ENCODE measurements at regions not wholly inside any gene's neighbourhood (a gene's known extent, or its start where the extent isn't known, plus 50 kb on each side); places are given as distances from the start of the nearest gene placed in this dataset.

DNA sequence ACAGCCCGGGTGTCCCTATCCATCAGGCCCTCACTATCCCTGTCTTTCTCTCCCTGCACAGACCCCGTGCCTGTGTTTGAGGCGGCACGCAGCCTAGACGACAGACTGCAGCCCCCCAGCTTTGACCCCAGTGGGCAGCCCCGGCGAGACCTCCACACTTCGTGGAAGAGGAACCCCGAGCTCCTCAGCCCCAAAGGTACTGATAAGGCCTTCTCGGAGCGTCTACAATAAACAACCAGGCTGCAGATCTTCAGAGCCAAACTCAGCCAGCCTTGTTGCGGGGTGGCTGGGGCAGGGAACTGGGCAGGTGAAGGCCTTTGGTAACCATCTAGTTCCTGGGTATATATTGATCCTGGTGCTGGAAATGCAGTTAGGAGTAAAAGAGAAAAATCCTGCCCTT, 77.5 kb downstream of the PHETA1 start:
- H3K4me3 ChIP-seq: no peak overlapping the region
- no peaks in the 10 kb centered on the region for H3K9me3 ChIP-seq (ENCODE audit: low read depth)
- H3K27ac ChIP-seq: no peak overlapping the region
- H3K79me2 ChIP-seq: no peaks in the 10 kb centered on the region
- no peaks in the 10 kb centered on the region for H3K9me2 ChIP-seq (replicated peaks; ENCODE audit: insufficient read depth)
- no peak for DNase-seq (ENCODE audit: low spot score)
- no peaks in the 10 kb centered on the region for H3K36me3 ChIP-seq (replicated peaks; ENCODE audit: insufficient read depth, low read depth)
- H4K20me1 ChIP-seq (ENCODE audit: insufficient read depth, poor library complexity, severe bottlenecking): no peaks in the 10 kb centered on the region
- no peak overlapping the region for H2AFZ ChIP-seq
- H3K27me3 ChIP-seq: no peaks in the 10 kb centered on the region
- no peak overlapping the region for H3K4me2 ChIP-seq
- no peak for TF ChIP-seq EZH2phosphoT487 (IDR thresholded peaks at IDR 0.05; ENCODE audit: low read depth, severe bottlenecking, unreplicated experiment)
- TF ChIP-seq, protein P1, sequence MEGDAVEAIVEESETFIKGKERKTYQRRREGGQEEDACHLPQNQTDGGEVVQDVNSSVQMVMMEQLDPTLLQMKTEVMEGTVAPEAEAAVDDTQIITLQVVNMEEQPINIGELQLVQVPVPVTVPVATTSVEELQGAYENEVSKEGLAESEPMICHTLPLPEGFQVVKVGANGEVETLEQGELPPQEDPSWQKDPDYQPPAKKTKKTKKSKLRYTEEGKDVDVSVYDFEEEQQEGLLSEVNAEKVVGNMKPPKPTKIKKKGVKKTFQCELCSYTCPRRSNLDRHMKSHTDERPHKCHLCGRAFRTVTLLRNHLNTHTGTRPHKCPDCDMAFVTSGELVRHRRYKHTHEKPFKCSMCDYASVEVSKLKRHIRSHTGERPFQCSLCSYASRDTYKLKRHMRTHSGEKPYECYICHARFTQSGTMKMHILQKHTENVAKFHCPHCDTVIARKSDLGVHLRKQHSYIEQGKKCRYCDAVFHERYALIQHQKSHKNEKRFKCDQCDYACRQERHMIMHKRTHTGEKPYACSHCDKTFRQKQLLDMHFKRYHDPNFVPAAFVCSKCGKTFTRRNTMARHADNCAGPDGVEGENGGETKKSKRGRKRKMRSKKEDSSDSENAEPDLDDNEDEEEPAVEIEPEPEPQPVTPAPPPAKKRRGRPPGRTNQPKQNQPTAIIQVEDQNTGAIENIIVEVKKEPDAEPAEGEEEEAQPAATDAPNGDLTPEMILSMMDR (IDR thresholded peaks at IDR 0.05; ENCODE audit: poor library complexity): no peak
- TF ChIP-seq EZH2 (IDR thresholded peaks at IDR 0.05; ENCODE audit: borderline replicate concordance): no peak
- no peaks in the 10 kb centered on the region for H3K4me1 ChIP-seq (ENCODE audit: insufficient read depth)
- WGBS (ENCODE audit: low lambda C conversion rate, missing lambda C conversion rate): 93% methylated on average over 12 of the region's 12 CpGs

DNA sequence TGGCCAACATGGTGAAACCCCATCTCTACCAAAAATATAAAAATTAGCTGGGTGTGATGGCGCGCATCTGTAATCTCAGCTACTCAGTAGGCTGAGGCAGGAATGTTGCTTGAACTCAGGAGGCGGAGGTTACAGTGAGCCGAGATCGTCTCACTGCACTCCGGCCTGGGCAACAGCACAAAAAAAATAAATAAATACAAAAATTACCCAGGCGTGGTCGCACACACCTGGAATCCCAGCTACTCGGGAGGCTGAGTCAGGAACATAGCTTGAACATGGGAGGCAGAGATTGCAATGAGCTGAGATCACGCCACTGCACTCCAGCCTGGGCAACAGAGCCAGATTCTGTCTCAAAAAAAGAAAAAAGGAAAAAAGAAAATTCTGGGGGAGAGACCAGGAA, 80.1 kb downstream of the PHETA1 start:
- Histone ChIP-seq H4K20me1 (ENCODE audit: insufficient read depth, poor library complexity, severe bottlenecking) (no peaks in the 10 kb centered on the region), H3K36me3 (replicated peaks; ENCODE audit: insufficient read depth, low read depth) (no peaks in the 10 kb centered on the region), H3K27me3 (no peaks in the 10 kb centered on the region), H3K9me3 (ENCODE audit: low read depth) (no peaks in the 10 kb centered on the region), H3K4me1 (ENCODE audit: insufficient read depth) (no peaks in the 10 kb centered on the region), H3K4me2 (no peak overlapping the region), H3K79me2 (no peaks in the 10 kb centered on the region), H3K27ac (no peak overlapping the region), H3K9me2 (replicated peaks; ENCODE audit: insufficient read depth) (no peaks in the 10 kb centered on the region), H3K4me3 (no peak overlapping the region), H2AFZ (no peak overlapping the region)
- TF ChIP-seq, protein P1 (IDR thresholded peaks at IDR 0.05; ENCODE audit: poor library complexity): no peak
- TF ChIP-seq EZH2 (IDR thresholded peaks at IDR 0.05; ENCODE audit: borderline replicate concordance) (no peak), EZH2phosphoT487 (IDR thresholded peaks at IDR 0.05; ENCODE audit: low read depth, severe bottlenecking, unreplicated experiment) (no peak)
- no peak for DNase-seq (ENCODE audit: low spot score)
- 94% methylated on average over 10 of the region's 10 CpGs for WGBS (ENCODE audit: low lambda C conversion rate, missing lambda C conversion rate)

DNA sequence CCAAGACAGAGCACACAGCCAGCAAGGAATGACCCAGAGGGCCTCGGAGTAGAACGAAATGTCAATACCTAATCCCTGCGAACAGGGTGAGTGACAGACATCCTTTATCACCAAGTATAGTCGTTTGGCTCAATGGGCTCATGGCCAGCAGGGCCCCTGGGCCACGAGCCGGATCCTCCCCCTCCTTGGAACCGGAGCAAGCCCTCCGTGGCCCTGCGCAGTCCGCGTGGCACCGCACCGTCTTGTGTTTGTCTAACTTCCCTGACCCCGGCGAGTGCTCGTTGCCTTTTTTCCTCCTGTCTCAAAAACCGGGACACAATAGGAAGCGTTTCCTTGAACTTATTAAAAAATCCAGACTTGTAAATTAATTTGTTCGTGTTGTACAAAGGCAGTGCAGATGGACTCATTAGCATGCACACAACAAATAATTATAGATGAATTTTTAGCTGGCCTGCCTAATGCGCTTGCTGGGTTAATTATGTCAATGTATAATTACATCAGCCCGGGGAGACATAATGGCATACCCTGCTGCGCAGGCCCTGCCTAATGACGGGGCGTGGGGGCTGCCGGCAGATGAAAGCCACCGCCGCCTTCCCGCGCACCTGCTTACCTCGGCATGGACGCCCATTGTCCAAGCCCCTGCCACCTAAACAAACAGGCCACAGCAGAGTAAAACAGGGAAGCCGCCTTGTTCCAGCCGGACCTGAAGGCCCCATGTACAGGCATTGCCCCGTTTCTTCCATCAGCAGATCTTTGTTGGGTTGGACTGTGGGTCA, 81.6 kb downstream of the PHETA1 start:
- no peak for TF ChIP-seq EZH2phosphoT487 (IDR thresholded peaks at IDR 0.05; ENCODE audit: low read depth, severe bottlenecking, unreplicated experiment)
- H3K4me2 ChIP-seq: no peak overlapping the region
- no peak overlapping the region for H2AFZ ChIP-seq
- H3K79me2 ChIP-seq: no peaks in the 10 kb centered on the region
- no peaks in the 10 kb centered on the region for H3K4me1 ChIP-seq (ENCODE audit: insufficient read depth)
- no peak overlapping the region for H3K27ac ChIP-seq
- no peaks in the 10 kb centered on the region for H3K9me3 ChIP-seq (ENCODE audit: low read depth)
- 90% methylated on average over 33 of the region's 34 CpGs for WGBS (ENCODE audit: low lambda C conversion rate, missing lambda C conversion rate)
- H3K4me3 ChIP-seq: no peak overlapping the region
- H3K9me2 ChIP-seq (replicated peaks; ENCODE audit: insufficient read depth): no peaks in the 10 kb centered on the region
- H3K27me3 ChIP-seq: no peaks in the 10 kb centered on the region
- DNase-seq (ENCODE audit: low spot score): no peak
- H4K20me1 ChIP-seq (ENCODE audit: insufficient read depth, poor library complexity, severe bottlenecking): no peaks in the 10 kb centered on the region
- H3K36me3 ChIP-seq (replicated peaks; ENCODE audit: insufficient read depth, low read depth): no peaks in the 10 kb centered on the region

DNA sequence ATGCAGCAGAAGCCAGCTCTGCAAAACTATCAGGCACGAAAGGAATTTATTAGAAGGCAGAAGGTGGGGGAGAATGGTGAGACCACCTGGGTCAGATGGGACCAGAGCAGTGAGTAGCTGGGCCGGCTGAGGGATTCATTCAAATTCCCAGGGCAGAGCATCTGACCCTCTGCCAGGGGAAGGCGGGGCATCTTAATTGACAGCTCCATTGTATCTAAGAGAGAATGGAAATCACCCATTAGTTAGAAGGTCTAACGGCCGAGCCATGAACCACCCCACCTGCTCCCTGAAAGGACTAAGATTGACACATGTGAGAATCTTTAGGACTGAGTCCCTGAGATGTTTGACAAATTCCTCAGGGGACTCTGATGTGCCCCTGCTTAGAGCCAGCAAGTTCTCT, 83.7 kb downstream of the PHETA1 start:
- Histone ChIP-seq H3K27ac (no peak overlapping the region), H3K9me3 (ENCODE audit: low read depth) (no peaks in the 10 kb centered on the region), H2AFZ (no peak overlapping the region), H3K79me2 (no peaks in the 10 kb centered on the region), H3K4me1 (ENCODE audit: insufficient read depth) (no peaks in the 10 kb centered on the region), H3K4me3 (no peak overlapping the region), H3K27me3 (no peaks in the 10 kb centered on the region), H3K4me2 (no peak overlapping the region), H4K20me1 (ENCODE audit: insufficient read depth, poor library complexity, severe bottlenecking) (no peaks in the 10 kb centered on the region), H3K9me2 (replicated peaks; ENCODE audit: insufficient read depth) (no peaks in the 10 kb centered on the region), H3K36me3 (replicated peaks; ENCODE audit: insufficient read depth, low read depth) (no peaks in the 10 kb centered on the region)
- WGBS (ENCODE audit: low lambda C conversion rate, missing lambda C conversion rate): 69% methylated on average over 5 of the region's 5 CpGs
- TF ChIP-seq, protein P1 (IDR thresholded peaks at IDR 0.05; ENCODE audit: poor library complexity): no peak
- TF ChIP-seq EZH2 (IDR thresholded peaks at IDR 0.05; ENCODE audit: borderline replicate concordance) (no peak), EZH2phosphoT487 (IDR thresholded peaks at IDR 0.05; ENCODE audit: low read depth, severe bottlenecking, unreplicated experiment) (no peak)
- DNase-seq (ENCODE audit: low spot score): no peak

Measured in hepatocyte (in vitro differentiated cells).